ENCODE measurements at regions not wholly inside any gene's neighbourhood (a gene's known extent, or its start where the extent isn't known, plus 50 kb on each side); places are given as distances from the start of the nearest gene placed in this dataset.
"Not testable (repeated sequence)": the region's sequence is repeated elsewhere in the genome, so short reads cannot be mapped to it uniquely, and the experiment has no call there.

DNA sequence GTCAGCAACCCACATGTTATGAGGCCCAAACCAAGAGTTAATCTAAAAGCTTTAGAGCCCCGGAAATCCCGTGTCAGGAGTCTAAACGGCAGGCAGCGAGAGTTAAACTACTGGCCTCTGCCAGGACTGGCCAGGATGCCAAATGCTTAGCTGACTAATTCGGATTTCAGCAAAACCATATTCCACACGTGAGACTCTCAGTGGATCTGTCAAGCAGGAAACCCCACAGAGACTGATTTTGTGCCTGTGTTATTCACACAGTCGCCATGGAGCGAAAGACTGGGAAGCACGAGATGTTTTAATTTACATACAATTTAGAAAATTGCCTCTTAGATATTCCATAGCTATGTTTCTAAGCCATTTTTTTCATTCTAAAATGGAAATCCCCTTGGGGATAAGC lies 152.9 kb downstream of the RNASET2 start:
- H3K27ac Mint-ChIP-seq = no peak overlapping the region
- H3K27me3 Mint-ChIP-seq = no peaks in the 10 kb centered on the region
- DNase-seq = no peak
- H3K9me3 Mint-ChIP-seq = peaks cover 26% of the 10 kb centered on the region
- H3K36me3 Mint-ChIP-seq (ENCODE audit: low read depth) = peaks cover 5% of the 10 kb centered on the region
- no peaks in the 10 kb centered on the region for H3K4me1 Mint-ChIP-seq (ENCODE audit: low read depth)
- H3K4me3 Mint-ChIP-seq = no peak overlapping the region

DNA sequence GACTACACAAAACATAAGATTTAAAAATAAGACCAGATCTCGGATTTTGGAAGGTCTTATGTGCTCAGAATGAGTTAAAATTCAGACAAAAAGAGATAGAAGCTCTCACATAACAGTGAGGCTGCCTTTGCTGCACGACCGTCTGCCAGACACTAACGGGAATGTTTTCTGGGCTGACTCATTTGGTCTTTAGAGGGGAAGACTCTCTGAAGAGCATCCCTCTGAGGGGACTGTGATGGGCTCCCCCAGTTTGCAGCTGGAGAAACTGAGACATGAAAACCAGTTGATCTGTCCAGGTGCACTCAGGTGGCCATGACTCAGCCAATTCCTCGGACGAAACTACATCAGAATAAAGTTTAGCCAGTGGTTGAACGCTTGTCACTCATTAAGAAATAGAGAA lies 153.9 kb downstream of the RNASET2 start:
- no peaks in the 10 kb centered on the region for H3K36me3 Mint-ChIP-seq (ENCODE audit: low read depth)
- H3K27me3 Mint-ChIP-seq = no peaks in the 10 kb centered on the region
- H3K4me3 Mint-ChIP-seq = no peak overlapping the region
- H3K4me1 Mint-ChIP-seq (ENCODE audit: low read depth) = no peaks in the 10 kb centered on the region
- no peak overlapping the region for H3K27ac Mint-ChIP-seq
- H3K9me3 Mint-ChIP-seq = peaks cover 23% of the 10 kb centered on the region
- no peak for DNase-seq

DNA sequence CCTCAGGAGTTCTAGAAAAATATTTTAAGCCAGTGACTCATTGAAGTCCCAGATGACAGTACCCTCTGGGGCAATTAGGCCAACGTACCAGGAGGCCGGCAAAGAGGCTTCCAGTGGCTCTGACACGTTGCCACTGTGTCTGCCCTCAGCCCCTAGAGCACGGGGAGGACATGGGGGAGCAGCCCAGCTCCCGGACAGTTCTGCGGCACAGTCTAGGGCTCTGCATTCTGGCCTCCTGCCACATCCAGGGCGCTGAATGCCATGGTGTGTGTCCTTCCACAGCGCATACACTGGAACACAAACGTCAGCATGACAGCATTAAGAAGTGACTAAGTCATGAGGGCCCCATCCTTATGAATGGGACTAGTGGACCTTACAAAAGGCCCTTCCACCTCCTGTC lies 156.2 kb downstream of the RNASET2 start:
- Mint-ChIP-seq H3K9me3 (peaks cover 6% of the 10 kb centered on the region), H3K27ac (no peak overlapping the region), H3K4me1 (ENCODE audit: low read depth) (no peaks in the 10 kb centered on the region), H3K4me3 (no peak overlapping the region), H3K27me3 (no peaks in the 10 kb centered on the region), H3K36me3 (ENCODE audit: low read depth) (no peaks in the 10 kb centered on the region)
- DNase-seq = no peak

DNA sequence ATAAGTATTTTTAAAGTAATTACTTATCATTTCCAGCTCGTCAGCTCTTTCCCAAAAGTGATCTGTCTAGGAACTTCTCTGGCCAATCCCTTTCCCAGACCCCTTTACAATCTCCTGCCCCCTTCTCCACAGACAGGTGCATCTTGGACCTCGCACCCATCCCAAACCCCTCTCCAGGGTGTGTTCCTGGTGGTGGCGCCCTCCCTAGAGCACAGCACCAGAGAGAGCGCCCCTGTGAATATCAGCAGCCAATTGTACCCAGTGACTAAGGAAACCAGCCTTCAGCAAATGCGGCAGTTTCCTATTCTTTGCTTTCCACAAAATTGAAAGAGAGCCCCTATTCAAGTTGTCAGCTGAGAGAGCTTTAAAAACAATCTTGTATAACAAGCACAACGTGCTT lies 157.7 kb downstream of the RNASET2 start:
- no peaks in the 10 kb centered on the region for H3K9me3 Mint-ChIP-seq
- no peaks in the 10 kb centered on the region for H3K36me3 Mint-ChIP-seq (ENCODE audit: low read depth)
- H3K4me3 Mint-ChIP-seq = no peak overlapping the region
- no peaks in the 10 kb centered on the region for H3K27me3 Mint-ChIP-seq
- no peak for DNase-seq
- no peak overlapping the region for H3K27ac Mint-ChIP-seq
- H3K4me1 Mint-ChIP-seq (ENCODE audit: low read depth) = no peaks in the 10 kb centered on the region

DNA sequence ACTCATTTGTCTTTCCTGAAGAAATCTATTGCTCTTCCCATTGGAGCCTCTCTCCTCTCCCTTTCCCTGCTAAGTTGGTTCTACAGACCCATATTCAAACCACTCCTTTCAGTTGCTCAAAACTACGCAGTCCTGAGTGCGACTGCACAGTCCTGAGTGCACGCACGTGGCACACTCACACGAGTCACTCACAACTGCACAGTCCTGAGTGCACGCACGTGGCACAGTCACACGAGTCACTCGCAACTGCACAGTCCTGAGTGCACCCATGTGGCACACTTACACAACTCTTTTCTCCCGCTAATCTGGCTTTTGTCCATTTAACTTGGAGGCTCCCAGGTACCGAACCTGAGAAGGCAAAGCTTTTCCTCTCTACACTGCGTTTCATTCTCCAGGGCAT lies 159.7 kb downstream of the RNASET2 start:
- H3K9me3 Mint-ChIP-seq = no peaks in the 10 kb centered on the region
- no peaks in the 10 kb centered on the region for H3K4me1 Mint-ChIP-seq (ENCODE audit: low read depth)
- no peak overlapping the region for H3K27ac Mint-ChIP-seq
- H3K4me3 Mint-ChIP-seq = no peak overlapping the region
- H3K36me3 Mint-ChIP-seq (ENCODE audit: low read depth) = no peaks in the 10 kb centered on the region
- H3K27me3 Mint-ChIP-seq = no peaks in the 10 kb centered on the region
- no peak for DNase-seq

DNA sequence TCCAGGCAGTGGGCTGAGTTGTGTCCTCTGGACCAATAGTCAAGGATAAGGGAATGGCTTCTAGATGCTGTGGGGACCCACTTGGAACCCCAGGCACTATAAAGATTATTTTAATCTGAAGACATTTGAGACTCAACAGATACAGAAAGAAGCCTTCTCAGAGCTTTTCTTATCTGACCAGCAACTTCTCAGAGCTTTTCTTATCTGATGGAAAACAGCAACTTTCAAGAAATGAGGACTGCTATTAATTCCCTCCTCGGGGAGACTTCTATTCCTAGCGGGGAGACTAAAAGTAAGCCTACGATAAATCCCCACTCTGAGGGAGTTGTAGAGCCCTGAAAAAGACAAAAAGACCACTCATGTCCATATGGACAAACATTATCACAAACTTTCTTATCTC lies 160.5 kb downstream of the RNASET2 start:
- H3K27ac Mint-ChIP-seq = no peak overlapping the region

DNA sequence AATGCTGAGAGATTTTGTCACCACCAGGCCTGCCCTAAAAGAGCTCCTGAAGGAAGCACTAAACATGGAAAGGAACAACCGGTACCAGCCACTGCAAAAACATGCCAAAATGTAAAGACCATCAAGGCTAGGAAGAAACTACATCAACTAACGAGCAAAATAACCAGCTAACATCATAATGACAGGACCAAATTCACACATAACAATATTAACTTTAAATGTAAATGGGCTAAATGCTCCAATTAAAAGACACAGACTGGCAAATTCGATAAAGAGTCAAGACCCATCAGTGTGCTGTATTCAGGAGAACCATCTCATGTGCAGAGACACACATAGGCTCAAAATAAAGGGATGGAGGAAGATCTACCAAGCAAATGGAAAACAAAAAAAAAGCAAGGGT lies 163.8 kb upstream of the RPS6KA2 start:
- H3K4me1 Mint-ChIP-seq (ENCODE audit: low read depth); H3K9me3 Mint-ChIP-seq; H3K4me3 Mint-ChIP-seq; DNase-seq; H3K27ac Mint-ChIP-seq; H3K27me3 Mint-ChIP-seq; H3K36me3 Mint-ChIP-seq (ENCODE audit: low read depth): not testable (repeated sequence)

More for the DNA sequence above, 160.5 kb downstream of the RNASET2 start:
- H3K4me3 Mint-ChIP-seq = no peak overlapping the region
- H3K9me3 Mint-ChIP-seq = no peaks in the 10 kb centered on the region
- no peaks in the 10 kb centered on the region for H3K27me3 Mint-ChIP-seq
- no peak for DNase-seq
- H3K4me1 Mint-ChIP-seq (ENCODE audit: low read depth) = no peaks in the 10 kb centered on the region
- no peaks in the 10 kb centered on the region for H3K36me3 Mint-ChIP-seq (ENCODE audit: low read depth)

DNA sequence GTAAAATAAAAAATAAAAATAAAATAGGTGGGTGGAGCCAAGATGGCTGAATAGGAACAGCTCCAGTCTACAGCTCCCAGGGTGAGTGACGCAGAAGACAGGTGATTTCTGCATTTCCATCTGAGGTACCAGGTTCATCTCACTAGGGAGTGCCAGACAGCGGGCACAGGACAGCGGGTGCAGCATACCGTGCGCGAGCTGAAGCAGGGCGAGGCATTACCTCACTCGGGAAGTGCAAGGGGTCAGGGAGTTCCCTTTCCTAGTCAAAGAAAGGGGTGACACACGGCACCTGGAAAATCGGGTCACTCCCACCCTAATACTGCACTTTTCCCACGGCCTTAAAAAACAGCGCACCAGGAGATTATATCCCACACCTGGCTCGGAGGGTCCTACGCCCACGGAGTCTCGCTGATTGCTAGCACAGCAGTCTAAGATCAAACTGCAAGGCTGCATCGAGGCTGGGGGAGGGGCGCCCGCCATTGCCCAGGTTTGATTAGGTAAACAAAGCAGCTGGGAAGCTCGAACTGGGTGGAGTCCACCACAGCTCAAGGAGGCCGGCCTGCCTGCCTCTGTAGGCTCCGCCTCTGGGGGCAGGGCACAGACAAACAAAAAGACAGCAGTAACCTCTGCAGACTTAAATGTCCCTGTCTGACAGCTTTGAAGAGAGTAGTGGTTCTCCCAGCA lies 161.9 kb upstream of the RPS6KA2 start:
- H3K27ac Mint-ChIP-seq, H3K4me3 Mint-ChIP-seq, H3K9me3 Mint-ChIP-seq: not testable (repeated sequence)

DNA sequence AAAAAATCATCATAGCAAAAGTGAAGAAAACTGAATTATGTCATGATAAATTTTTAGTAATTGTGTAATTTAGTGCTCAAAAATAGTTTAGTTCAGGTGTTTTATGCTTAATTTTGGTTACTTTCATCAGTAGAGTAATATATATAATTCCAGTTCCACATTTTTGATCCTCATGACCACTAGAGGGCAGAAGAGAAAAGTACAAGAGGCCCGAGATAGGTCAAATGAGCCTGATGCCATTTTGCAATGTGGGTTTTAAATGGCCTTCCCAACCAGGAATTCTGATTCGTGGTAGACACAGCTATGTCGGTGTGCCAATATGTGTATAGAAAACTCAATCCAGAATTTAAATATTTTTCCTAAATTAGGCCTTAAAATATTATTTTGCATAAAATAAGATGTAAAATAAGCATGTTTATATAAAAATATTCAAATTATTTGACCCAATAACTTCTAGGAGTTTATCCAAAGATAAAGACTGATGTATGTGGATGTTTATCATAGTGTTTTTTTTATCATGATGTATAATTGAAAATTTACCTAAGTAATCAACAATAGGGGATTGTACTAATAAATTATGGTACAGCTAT lies 159.7 kb upstream of the RPS6KA2 start:
- no peaks in the 10 kb centered on the region for H3K4me1 Mint-ChIP-seq (ENCODE audit: low read depth)
- H3K9me3 Mint-ChIP-seq = no peaks in the 10 kb centered on the region
- no peaks in the 10 kb centered on the region for H3K36me3 Mint-ChIP-seq (ENCODE audit: low read depth)
- no peak overlapping the region for H3K4me3 Mint-ChIP-seq
- H3K27ac Mint-ChIP-seq = no peak overlapping the region
- H3K27me3 Mint-ChIP-seq = no peaks in the 10 kb centered on the region
- DNase-seq = no peak

More for the DNA sequence above, 161.9 kb upstream of the RPS6KA2 start:
- H3K27me3 Mint-ChIP-seq; H3K4me1 Mint-ChIP-seq (ENCODE audit: low read depth); H3K36me3 Mint-ChIP-seq (ENCODE audit: low read depth); DNase-seq: not testable (repeated sequence)

DNA sequence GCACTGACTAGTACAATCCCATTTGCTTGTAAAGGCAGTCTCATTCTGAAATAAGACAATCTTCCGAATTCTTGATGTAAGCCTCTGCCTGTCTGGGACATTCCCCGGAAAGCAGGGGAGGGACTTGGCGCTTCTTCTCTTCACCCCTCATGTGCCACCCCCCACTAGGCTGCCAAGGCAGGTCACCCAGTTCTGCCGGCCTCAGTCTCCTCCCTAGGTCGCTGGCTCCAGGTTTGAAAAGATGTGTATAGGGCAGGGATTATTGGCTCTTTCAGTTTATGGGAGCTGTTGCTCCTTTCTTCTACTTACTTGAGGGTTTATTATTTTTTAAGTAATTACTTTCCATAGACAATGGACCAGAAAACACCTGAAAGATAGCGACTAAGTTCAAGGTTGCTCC lies 158.1 kb upstream of the RPS6KA2 start:
- H3K36me3 Mint-ChIP-seq (ENCODE audit: low read depth) = no peaks in the 10 kb centered on the region

DNA sequence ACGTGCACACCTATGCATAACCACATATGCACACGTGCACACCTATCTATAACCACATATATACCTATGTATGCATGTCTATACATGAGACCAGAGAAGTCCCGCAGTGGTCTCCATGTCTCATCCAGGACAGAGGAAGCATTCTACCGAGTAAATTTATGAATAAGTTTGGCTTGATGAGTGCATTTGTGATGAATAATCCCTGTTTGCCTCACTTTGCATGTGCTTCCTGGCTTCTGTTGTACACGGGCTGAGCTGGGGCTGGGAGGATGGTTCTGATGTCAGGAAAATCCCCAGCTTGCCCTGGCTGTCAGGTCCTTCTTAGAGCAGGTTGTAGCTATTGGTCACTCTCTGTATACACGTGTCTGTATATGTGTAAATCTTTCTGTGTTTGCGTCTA lies 157.6 kb upstream of the RPS6KA2 start:
- no peaks in the 10 kb centered on the region for H3K36me3 Mint-ChIP-seq (ENCODE audit: low read depth)
- H3K4me3 Mint-ChIP-seq = no peak overlapping the region
- DNase-seq = no peak
- H3K27me3 Mint-ChIP-seq = no peaks in the 10 kb centered on the region
- H3K4me1 Mint-ChIP-seq (ENCODE audit: low read depth) = no peaks in the 10 kb centered on the region
- H3K27ac Mint-ChIP-seq = no peak overlapping the region
- H3K9me3 Mint-ChIP-seq = no peaks in the 10 kb centered on the region

More for the DNA sequence above, 158.1 kb upstream of the RPS6KA2 start:
- H3K9me3 Mint-ChIP-seq = no peaks in the 10 kb centered on the region
- H3K4me3 Mint-ChIP-seq = no peak overlapping the region
- no peak overlapping the region for H3K27ac Mint-ChIP-seq
- DNase-seq = no peak
- no peaks in the 10 kb centered on the region for H3K27me3 Mint-ChIP-seq
- H3K4me1 Mint-ChIP-seq (ENCODE audit: low read depth) = no peaks in the 10 kb centered on the region

DNA sequence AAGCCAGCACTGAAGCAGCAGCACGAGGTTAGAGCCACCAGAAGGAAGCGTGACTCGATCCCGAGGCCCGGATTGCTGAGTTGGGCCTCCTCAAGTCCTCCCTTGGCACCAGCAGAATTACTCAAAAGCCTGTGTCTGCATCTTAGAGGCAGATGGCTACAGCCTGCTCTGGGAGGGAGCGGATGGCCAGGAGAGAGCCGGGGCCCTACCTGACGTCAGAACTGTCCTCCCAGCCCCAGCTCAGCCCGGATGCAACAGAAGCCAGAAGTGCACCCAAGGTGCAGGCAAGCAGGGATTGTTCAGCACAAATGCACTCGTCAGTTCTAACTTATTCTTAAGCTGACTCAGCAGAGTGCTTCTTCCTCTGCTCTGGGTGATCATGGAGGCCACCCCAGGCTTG lies 155.5 kb upstream of the RPS6KA2 start:
- Mint-ChIP-seq H3K9me3 (no peaks in the 10 kb centered on the region), H3K36me3 (ENCODE audit: low read depth) (no peaks in the 10 kb centered on the region), H3K4me3 (no peak overlapping the region), H3K27ac (no peak overlapping the region), H3K27me3 (no peaks in the 10 kb centered on the region), H3K4me1 (ENCODE audit: low read depth) (no peaks in the 10 kb centered on the region)
- DNase-seq = no peak

DNA sequence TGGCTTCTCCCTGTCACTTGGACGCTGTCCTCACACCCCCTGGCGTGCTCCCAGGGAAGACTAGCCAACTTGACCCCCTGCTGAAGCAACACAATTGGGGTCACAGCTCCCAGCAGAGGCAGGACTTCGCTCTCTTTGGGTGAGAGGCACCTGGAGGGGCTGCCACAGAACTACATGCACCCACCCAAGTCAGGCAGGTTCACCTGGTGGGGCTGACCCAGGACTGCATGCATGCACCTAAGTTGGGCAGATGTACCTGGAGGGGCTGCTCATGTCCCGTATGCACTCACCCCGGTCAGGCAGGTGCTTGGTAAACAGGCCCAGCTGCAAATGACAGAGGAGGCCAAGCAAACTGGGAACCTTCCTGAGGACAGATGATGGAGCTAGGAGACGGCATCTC lies 154.3 kb upstream of the RPS6KA2 start:
- Mint-ChIP-seq H3K27ac (no peak overlapping the region), H3K36me3 (ENCODE audit: low read depth) (no peaks in the 10 kb centered on the region), H3K4me3 (no peak overlapping the region), H3K4me1 (ENCODE audit: low read depth) (no peaks in the 10 kb centered on the region), H3K27me3 (no peaks in the 10 kb centered on the region), H3K9me3 (no peaks in the 10 kb centered on the region)
- no peak for DNase-seq

DNA sequence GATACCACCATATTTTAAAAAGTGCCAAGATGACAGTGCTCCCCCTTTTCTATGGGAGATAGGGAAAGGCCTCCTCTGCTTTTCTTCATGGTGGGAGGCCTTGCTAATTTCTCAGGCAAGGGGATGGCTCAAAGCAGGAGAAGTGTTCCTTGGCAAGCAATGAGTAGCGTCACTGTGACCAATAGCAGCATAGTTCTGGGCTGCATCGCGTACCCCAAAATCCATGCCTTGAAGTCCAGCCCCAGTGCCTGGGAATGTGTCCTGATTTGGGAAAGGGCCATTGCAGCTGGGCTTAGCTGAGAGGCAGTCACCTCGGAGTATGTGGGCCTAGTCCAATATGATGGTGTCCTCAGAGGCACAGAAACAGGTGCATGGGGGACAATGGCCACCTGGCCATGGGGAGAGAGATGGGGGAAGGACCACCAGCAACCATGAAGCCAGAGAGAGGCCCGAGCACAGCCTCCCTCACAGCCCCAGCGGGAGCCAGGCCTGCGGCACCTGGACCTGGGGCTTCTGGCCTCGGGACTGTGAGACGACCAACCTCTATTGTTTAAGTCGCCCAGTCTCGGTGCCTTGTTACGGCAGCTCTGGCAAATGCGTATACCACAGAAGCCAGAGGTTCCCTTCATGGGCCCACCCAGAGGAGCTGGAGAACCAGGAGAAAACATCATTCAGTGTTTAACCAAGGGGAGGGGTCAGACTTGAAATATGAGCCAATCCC lies 153.1 kb upstream of the RPS6KA2 start:
- H3K4me1 Mint-ChIP-seq (ENCODE audit: low read depth) = no peaks in the 10 kb centered on the region
- no peaks in the 10 kb centered on the region for H3K36me3 Mint-ChIP-seq (ENCODE audit: low read depth)
- no peak for DNase-seq
- H3K4me3 Mint-ChIP-seq = no peak overlapping the region
- H3K9me3 Mint-ChIP-seq = no peaks in the 10 kb centered on the region
- H3K27me3 Mint-ChIP-seq = no peaks in the 10 kb centered on the region
- no peak overlapping the region for H3K27ac Mint-ChIP-seq

DNA sequence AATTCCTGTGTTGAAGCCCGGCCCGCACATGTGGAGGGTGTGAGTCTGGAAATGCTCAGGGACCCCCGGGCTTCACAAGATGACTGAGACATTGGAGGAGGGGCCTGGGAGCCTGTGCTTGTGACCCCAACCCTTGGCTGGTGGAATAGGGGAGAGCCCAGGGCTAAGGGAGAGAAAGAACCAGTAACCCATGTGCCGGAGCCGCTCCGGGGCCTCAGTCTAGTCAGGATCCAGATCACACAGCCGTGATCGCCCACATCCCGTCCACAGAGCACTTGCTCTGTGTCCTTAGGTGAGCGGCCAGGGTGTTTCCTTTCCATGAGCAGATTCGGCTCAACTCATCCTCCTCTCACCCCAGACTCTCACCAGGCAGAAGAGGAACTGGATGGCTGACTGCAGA lies 152.3 kb upstream of the RPS6KA2 start:
- H3K27ac Mint-ChIP-seq = no peak overlapping the region
- H3K4me1 Mint-ChIP-seq (ENCODE audit: low read depth) = no peaks in the 10 kb centered on the region
- DNase-seq = no peak
- peaks cover under 1% of the 10 kb centered on the region for H3K27me3 Mint-ChIP-seq
- H3K4me3 Mint-ChIP-seq = no peak overlapping the region
- H3K9me3 Mint-ChIP-seq = no peaks in the 10 kb centered on the region
- no peaks in the 10 kb centered on the region for H3K36me3 Mint-ChIP-seq (ENCODE audit: low read depth)
